HepG2 (cell line): ENCODE measurements at regions not wholly inside any gene's neighbourhood (a gene's known extent, or its start where the extent isn't known, plus 50 kb on each side); places are given as distances from the start of the nearest gene placed in this dataset.

Experiments used
- ATAC-seq: fragments of 200-7000 bp; cut with Tn5 transposase; 3 replicates; pipeline ENCODE4 v1.9.1; 2020; ENCODE audit warnings: mild to moderate bottlenecking, moderate library complexity
- BruUV-seq: library from RNA; stranded (reverse); fragments of 400-500 nt; replicated peaks from 2 replicates; lab custom pipeline; 2021; lab: Mats Ljungman, UMichigan
- CTCF ChIA-PET: fragments of 300-600 bp; formaldehyde crosslinking; extraction: SDS; loops from one replicate; lab custom pipeline; 2021; ENCODE audit warnings: low total read pairs, inconsistent platforms, low intra/inter-chr PET ratio; lab: Yijun Ruan, JAX
- POLR2A ChIA-PET: fragments of 350-600 bp; sonication (Branson Sonifier 250); formaldehyde crosslinking; loops from one replicate; lab custom pipeline; 2020; ENCODE audit warnings: antibody characterized with exemption, inconsistent platforms; lab: Yijun Ruan, JAX
- DNase-seq: peaks from one replicate; pipeline ENCODE4 v3.0.0-alpha.2; 2015; ENCODE audit warnings: low spot score
- FAIRE-seq: peaks from 3 replicates; lab custom pipeline; 2011; peaks lifted over from hg19 to GRCh38; lab: Jason Lieb, UNC
- H2AFZ ChIP-seq: one replicate; pipeline ENCODE4 v1.6.1; 2011; ENCODE audit warnings: low read length, inconsistent platforms
- H3K27ac ChIP-seq: fragments of 300-600 bp; 3 replicates; pipeline ENCODE4 v1.8.0; 2011; ENCODE audit warnings: mixed run types, mild to moderate bottlenecking, mixed read lengths, low read length, inconsistent platforms; ENCODE audit not compliant: insufficient read depth; ENCODE audit errors: extremely low read length
- H3K27me3 ChIP-seq, 2 experiments: fragments of 200-600 bp in 1 of 2; 2 replicates in 1 of 2; 3 replicates in 1 of 2; pipeline versions ENCODE4 v1.6.0 to v1.8.0; 2011; ENCODE audit warnings: low read length in 2 of 2, mild to moderate bottlenecking in 2 of 2, moderate library complexity in 2 of 2, inconsistent platforms in 1 of 2; ENCODE audit not compliant: insufficient read depth in 2 of 2, control insufficient read depth in 1 of 2
- H3K36me3 ChIP-seq, 2 experiments: fragments of 200-600 bp in 1 of 2; replicated peaks in 1 of 2; 2 replicates in 1 of 2; 3 replicates in 1 of 2; pipeline versions ENCODE4 v1.5.1 to v1.8.0; 2011; ENCODE audit warnings: low read length in 2 of 2, inconsistent platforms in 1 of 2; ENCODE audit not compliant: insufficient read depth in 2 of 2, control insufficient read depth in 1 of 2
- H3K4me1 ChIP-seq: 2 replicates; pipeline ENCODE4 v1.5.1; 2012; ENCODE audit warnings: low read length, inconsistent platforms; ENCODE audit not compliant: insufficient read depth
- H3K4me2 ChIP-seq: 2 replicates; pipeline ENCODE4 v1.6.0; 2011; ENCODE audit warnings: low read depth, low read length, inconsistent platforms
- H3K4me3 ChIP-seq, 3 experiments: fragments of 200-600 bp in 1 of 3; sonication (generic), shearing (Covaris generic) in 1 of 3; replicated peaks in 1 of 3; 2 replicates each; pipeline ENCODE4 v1.5.1; 2011 to 2016; ENCODE audit warnings: low read length in 3 of 3, inconsistent platforms in 2 of 3, low read depth in 2 of 3, mild to moderate bottlenecking in 2 of 3, control low read depth in 1 of 3, mixed read lengths in 1 of 3; ENCODE audit not compliant: insufficient read depth in 1 of 3
- H3K79me2 ChIP-seq: one replicate; pipeline ENCODE4 v1.6.1; 2011; ENCODE audit warnings: low read length, inconsistent platforms; ENCODE audit not compliant: insufficient read depth
- H3K9ac ChIP-seq: 2 replicates; pipeline ENCODE4 v1.6.0; 2011; ENCODE audit warnings: mild to moderate bottlenecking, low read depth, low read length, inconsistent platforms; ENCODE audit not compliant: insufficient read depth
- H3K9me3 ChIP-seq: 2 replicates; pipeline ENCODE4 v1.5.1; 2012; ENCODE audit warnings: mild to moderate bottlenecking, low read length
- H4K20me1 ChIP-seq: 2 replicates; pipeline ENCODE4 v1.6.0; 2011; ENCODE audit warnings: inconsistent platforms, mild to moderate bottlenecking, low read length, moderate library complexity; ENCODE audit not compliant: insufficient read depth
- CREB1 ChIP-seq, 2 experiments: fragments of 450-650 bp in 1 of 2; IDR thresholded peaks; 2 replicates each; pipeline ENCODE4 v1.6.1; 2016 to 2017; ENCODE audit warnings: control low read depth in 1 of 2, mild to moderate bottlenecking in 1 of 2, missing compliant biosample characterization in 1 of 2, missing genetic modification characterization in 1 of 2
- FOXA1 ChIP-seq, 2 experiments: fragments of 450-650 bp in 1 of 2; sonication (generic) in 1 of 2; formaldehyde crosslinking in 1 of 2; IDR thresholded peaks; 2 replicates each; pipeline versions ENCODE4 v1.4.0 to v1.6.1; 2016 to 2020; ENCODE audit warnings: missing genetic modification reagents in 1 of 2
- JDP2 ChIP-seq: sonication (generic); formaldehyde crosslinking; IDR thresholded peaks from 2 replicates; pipeline ENCODE4 v1.8.1; 2022; ENCODE audit warnings: missing genetic modification reagents, borderline replicate concordance
- NFYC ChIP-seq: IDR thresholded peaks from 2 replicates; pipeline ENCODE4 v1.6.1; 2016; ENCODE audit warnings: missing genetic modification reagents, missing compliant biosample characterization
- ZNF451 ChIP-seq: sonication (generic); formaldehyde crosslinking; IDR thresholded peaks from 2 replicates; pipeline ENCODE4 v1.5.0; 2020; ENCODE audit warnings: mild to moderate bottlenecking, missing genetic modification reagents
- WGBS: methylation state at CpG from one replicate; pipeline ENCODE4 v1.1.6; 2017; ENCODE audit warnings: low lambda C conversion rate; 5-methylcytosine and 5-hydroxymethylcytosine counted together
- in situ Hi-C: cut with HindIII; loops from 2 replicates; pipeline ENCODE4 v1.10.0; 2017; ENCODE audit warnings: low pct_unique_long_range_greater_than_20kb; ENCODE audit not compliant: extremely low pct_ligation_motif_present
- intact Hi-C: fragments of 100-400 bp; cut with micrococcal nuclease; formaldehyde crosslinking; loops from one replicate; pipeline ENCODE4 v1.10.0; 2022; ENCODE audit not compliant: unreplicated experiment
- TF ChIP-seq, protein P1 (sequence below): IDR thresholded peaks from 2 replicates; pipeline ENCODE4 v1.6.1; 2016; ENCODE audit warnings: missing compliant biosample characterization, missing genetic modification reagents, borderline replicate concordance
- TF ChIP-seq, protein P2 (sequence below): sonication (generic); formaldehyde crosslinking; IDR thresholded peaks from 2 replicates; pipeline ENCODE4 v1.4.0; 2020; ENCODE audit warnings: missing genetic modification reagents, borderline replicate concordance

DNA sequence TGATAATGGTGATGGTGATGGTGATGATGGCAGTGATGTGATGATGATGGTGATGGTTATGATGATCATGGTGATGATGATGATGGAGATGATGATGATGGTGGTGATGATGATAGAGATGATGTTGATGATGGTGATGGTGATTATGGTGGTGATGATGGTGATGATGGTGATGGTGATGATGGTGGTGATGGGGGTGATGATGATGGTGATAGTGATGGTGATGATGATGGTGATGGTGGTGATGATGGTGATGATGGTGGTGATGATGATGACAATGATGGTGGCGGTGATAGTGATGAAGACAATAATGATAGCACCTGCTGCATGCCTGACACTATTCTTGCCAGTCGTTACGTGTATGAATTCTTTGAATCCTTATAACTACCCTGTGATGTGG is 317.9 kb upstream of the AJAP1 start:
- ChIA-PET CTCF (no interaction called here), POLR2A (no interaction called here)
- H3K79me2 ChIP-seq: no peaks in the 10 kb centered on the region
- H4K20me1 ChIP-seq: no peaks in the 10 kb centered on the region
- no peak overlapping the region for H3K27ac ChIP-seq
- FAIRE-seq (no peak), ATAC-seq (no peak), DNase-seq (no peak)
- no peaks in the 10 kb centered on the region; a peak in 1 of 5 replicates for H3K27me3 ChIP-seq
- H3K9ac ChIP-seq: no peak overlapping the region
- no peaks in the 10 kb centered on the region for H3K4me1 ChIP-seq
- in situ Hi-C loops (no loop called here), intact Hi-C loops (no loop called here)
- no peak for TF ChIP-seq ZNF451 (CRISPR knock-in tag)
- peak; percentile 97 for TF ChIP-seq CREB1 (IDR thresholded peaks at IDR 0.05)
- TF ChIP-seq CREB1 (CRISPR knock-in tag; IDR thresholded peaks at IDR 0.05): no peak
- 0 out of 2 replicates have a peak, but pooled peaks have one; percentile 12 for TF ChIP-seq FOXA1 (IDR thresholded peaks at IDR 0.05)
- no peak for TF ChIP-seq FOXA1 (CRISPR knock-in tag; IDR thresholded peaks at IDR 0.05)
- H3K4me3 ChIP-seq: no peak overlapping the region
- H3K36me3 ChIP-seq: no peaks in the 10 kb centered on the region
- no peak overlapping the region for H2AFZ ChIP-seq
- no peak overlapping the region for H3K4me2 ChIP-seq
- H3K9me3 ChIP-seq: no peaks in the 10 kb centered on the region
- no TSS peak for BruUV-seq
- WGBS: 23% methylated on average over 2 of the region's 3 CpGs

- in situ Hi-C loops: no loop called here
- ChIA-PET POLR2A (no interaction called here), CTCF (no interaction called here)
- WGBS: 49% methylated on average over 8 of the region's 8 CpGs
- Histone ChIP-seq H3K4me2 (no peak overlapping the region), H3K9me3 (no peaks in the 10 kb centered on the region), H3K4me3 (no peak overlapping the region), H3K27ac (no peak overlapping the region), H3K4me1 (peaks cover 9% of the 10 kb centered on the region), H3K27me3 (0 out of 5 replicates have a peak, but pooled peaks cover 1 to 2% of the 10 kb centered on the region in 2 experiments), H3K79me2 (no peaks in the 10 kb centered on the region), H3K36me3 (no peaks in the 10 kb centered on the region), H2AFZ (no peak overlapping the region), H4K20me1 (no peaks in the 10 kb centered on the region), H3K9ac (no peak overlapping the region)
- TF ChIP-seq, protein P1, sequence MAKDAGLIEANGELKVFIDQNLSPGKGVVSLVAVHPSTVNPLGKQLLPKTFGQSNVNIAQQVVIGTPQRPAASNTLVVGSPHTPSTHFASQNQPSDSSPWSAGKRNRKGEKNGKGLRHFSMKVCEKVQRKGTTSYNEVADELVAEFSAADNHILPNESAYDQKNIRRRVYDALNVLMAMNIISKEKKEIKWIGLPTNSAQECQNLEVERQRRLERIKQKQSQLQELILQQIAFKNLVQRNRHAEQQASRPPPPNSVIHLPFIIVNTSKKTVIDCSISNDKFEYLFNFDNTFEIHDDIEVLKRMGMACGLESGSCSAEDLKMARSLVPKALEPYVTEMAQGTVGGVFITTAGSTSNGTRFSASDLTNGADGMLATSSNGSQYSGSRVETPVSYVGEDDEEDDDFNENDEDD: no peak
- TF ChIP-seq JDP2 (no peak), NFYC (CRISPR knock-in tag) (no peak)
- TF ChIP-seq, protein P2, sequence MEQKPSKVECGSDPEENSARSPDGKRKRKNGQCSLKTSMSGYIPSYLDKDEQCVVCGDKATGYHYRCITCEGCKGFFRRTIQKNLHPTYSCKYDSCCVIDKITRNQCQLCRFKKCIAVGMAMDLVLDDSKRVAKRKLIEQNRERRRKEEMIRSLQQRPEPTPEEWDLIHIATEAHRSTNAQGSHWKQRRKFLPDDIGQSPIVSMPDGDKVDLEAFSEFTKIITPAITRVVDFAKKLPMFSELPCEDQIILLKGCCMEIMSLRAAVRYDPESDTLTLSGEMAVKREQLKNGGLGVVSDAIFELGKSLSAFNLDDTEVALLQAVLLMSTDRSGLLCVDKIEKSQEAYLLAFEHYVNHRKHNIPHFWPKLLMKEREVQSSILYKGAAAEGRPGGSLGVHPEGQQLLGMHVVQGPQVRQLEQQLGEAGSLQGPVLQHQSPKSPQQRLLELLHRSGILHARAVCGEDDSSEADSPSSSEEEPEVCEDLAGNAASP (CRISPR knock-in tag): no peak
- DNase-seq (no peak), FAIRE-seq (no peak), ATAC-seq (no peak)
- intact Hi-C loops: no loop called here
- BruUV-seq: no TSS peak
Observed at GRCh38 chr1:4341421-4341820, 313.0 kb upstream of the AJAP1 start.
